ENCODE measurements at regions not wholly inside any gene's neighbourhood (a gene's known extent, or its start where the extent isn't known, plus 50 kb on each side); places are given as distances from the start of the nearest gene placed in this dataset.
"Not testable (repeated sequence)": the region's sequence is repeated elsewhere in the genome, so short reads cannot be mapped to it uniquely, and the experiment has no call there.

- DNase-seq (ENCODE audit: low spot score) (no peak), FAIRE-seq (no peak)
Measured at GRCh38 chr12:9379023-9379742, 171.0 kb upstream of the PZP start.

DNA sequence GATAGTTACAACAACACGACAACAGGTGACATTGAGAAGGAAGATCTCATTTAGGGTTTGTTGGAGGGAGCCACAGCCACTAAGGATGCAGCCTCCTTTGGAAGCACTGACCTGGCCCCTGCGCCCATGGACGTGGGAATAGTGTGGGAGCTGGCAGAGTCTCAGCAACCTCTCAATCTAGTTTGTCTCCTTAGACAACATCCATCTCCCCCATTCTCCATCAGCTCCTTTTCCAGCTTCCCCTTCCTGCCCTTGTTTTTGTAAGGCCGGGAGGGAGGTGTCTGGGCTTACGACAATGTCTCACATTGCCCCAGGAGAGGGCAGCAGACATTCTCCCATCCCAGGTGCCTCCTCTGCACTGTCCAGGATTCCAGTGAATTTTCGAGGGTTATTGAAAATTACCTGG lies 170.2 kb upstream of the PZP start:
- no peak for FAIRE-seq
- DNase-seq (ENCODE audit: low spot score): no peak

- no peak for FAIRE-seq
- DNase-seq (ENCODE audit: low spot score): no peak
Measured at GRCh38 chr12:9372202-9372601, 164.0 kb upstream of the PZP start.

GRCh38 chr12:9367828-9368227 lies 159.6 kb upstream of the PZP start:
- DNase-seq (ENCODE audit: low spot score) (no peak), FAIRE-seq (no peak)

GRCh38 chr12:9367201-9367600 lies 159.0 kb upstream of the PZP start:
- no peak for FAIRE-seq
- DNase-seq (ENCODE audit: low spot score): no peak

DNA sequence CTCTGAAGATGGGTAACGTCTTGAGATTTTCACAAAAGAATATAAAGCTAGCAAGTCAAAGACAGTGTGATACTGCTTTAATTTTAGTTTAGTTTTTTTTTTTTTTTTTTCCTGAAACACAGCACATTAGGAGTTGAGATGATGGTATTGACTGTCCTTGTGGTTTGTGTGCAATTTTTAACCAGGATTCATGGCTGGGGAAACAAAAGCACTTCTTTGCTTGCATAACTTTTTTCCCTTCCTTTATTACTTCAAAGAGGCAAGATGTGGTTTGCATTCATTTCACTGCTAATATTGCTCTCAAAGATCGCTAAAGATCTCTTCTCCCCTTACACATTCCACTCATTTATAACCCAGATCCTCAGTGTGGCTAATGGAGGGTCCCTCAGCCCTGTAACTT lies 157.1 kb upstream of the PZP start:
- FAIRE-seq: no peak
- no peak for DNase-seq (ENCODE audit: low spot score)

- DNase-seq (ENCODE audit: low spot score) (peak; percentile 25), FAIRE-seq (no peak)
Measured at GRCh38 chr12:9364224-9365176, 156.3 kb upstream of the PZP start.

DNA sequence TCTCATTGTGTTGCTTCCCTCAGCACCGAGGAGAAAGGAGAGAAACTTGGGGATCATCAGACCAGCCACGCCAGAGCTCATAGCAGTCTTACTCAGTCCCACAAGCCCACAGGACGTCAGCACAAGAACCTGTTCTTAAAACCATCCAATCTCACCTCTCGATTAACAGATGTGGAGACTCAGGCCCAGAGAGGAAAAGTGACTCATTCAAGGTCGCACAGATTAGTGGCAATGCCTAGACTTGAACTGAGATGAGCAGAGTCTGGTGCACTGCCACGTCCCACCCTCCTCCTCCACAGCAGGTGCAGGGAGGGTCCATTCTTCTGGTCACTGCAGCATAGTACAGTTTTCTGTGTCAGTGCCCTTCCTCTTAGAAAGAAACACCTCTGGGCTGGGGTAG lies 154.9 kb upstream of the PZP start:
- FAIRE-seq (no peak), DNase-seq (ENCODE audit: low spot score) (no peak)

DNA sequence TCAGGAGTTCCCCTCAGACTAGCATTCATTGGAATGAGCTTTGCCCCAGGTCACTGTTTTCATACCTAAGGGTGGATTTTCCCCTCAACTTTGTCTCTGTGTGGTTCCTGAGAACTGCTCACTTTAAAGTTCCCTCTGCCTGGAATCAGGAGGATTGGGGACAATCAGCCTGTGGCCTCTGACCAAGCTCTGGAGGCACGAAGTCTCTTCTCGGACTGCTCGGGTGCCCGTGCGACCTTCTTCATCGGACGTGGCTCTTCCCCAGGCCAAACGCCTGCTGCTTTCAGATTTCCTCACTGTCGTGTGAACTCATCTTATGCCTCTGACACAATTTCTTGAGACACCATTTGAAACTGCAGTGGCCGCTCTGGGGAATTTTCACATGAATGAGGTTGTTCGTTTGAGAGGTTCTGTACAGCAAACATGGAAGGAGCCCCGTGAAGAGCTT lies 153.7 kb upstream of the PZP start:
- no peak for DNase-seq (ENCODE audit: low spot score)
- no peak for FAIRE-seq

DNA sequence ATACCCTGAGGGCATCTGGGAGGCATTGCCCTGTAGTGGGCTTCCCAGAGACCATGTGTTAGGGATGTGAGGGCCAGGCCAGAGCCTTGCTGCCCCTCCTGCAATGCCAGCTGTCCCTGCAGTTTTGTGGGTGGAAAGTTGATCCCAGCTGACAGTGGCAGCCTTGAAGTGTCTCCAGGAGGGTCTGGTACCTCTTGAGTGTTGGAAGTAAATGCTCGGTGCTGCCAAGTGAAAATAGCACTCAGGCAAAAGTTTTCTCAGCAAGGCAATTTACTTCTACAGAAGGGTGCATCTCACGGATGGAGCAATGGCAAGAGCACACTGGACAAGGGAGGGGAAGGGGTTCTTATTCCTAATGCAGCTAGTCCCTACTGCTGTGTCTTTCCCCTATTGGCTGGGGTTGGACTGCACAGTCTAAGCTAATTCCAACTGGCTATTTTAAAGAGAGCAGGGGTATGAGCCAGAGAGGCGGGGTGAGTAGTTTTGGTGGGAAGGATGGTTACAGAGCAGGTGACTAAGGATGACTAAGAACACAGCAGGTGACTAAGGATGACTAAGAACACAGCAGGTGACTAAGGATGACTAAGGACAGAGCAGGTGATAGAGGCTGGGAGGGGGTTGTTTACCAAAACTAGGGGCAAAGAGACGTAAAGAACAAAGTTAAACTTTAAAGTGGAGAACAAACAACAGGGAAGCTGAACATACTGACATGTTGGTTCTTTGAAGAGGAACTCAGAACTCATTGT lies 146.0 kb upstream of the PZP start:
- not testable (repeated sequence) for DNase-seq (ENCODE audit: low spot score); FAIRE-seq

- no peak for DNase-seq (ENCODE audit: low spot score)
- FAIRE-seq: no peak
Measured at GRCh38 chr12:9351136-9351535, 142.9 kb upstream of the PZP start.

DNA sequence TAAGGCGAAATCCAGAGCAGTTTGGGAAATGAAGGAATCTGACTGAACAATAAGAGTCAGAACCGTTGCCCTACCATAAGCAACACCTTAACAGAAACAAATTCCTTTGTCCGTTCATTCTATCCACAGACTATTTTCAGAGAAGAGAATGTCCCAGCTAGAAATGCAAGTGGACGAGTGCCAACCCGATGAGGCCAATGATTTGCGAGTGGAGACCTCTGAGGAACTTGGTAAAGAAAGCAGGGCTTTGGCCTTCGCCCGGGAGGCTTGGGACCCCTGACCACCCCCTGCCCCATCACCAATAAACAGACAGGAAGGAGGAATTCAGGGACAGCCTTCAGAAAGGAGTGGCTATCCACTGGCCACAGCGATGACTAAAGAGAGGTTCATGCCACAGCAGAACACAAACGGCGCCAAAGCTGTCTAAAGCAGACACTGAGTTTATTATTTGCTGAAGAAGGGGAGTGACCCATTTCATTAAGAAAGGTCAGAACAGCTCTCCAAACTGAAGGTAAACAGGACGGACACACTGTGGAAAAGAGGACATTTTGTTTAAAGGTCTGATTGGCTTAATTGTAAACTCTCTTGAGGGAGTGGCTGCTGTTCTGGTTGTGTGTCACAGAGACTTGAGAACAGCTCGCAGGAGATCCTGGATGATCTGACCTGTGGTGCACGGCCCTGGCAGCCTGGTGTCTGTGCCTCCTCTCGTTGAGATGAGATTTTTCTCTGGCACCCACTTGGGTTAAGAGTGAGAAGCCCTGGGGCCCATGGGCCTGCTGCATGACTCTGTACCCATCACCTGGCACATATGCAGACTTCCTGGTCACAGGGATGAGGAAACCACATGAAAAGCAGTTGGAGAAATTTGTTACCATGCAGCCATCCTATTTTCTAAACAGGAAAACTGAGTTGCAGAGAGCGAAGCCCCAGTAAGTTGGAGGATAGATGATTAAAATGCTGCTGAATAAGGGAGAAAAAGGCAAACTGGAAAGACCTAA lies 142.0 kb upstream of the PZP start:
- DNase-seq (ENCODE audit: low spot score) (no peak), FAIRE-seq (no peak)

DNA sequence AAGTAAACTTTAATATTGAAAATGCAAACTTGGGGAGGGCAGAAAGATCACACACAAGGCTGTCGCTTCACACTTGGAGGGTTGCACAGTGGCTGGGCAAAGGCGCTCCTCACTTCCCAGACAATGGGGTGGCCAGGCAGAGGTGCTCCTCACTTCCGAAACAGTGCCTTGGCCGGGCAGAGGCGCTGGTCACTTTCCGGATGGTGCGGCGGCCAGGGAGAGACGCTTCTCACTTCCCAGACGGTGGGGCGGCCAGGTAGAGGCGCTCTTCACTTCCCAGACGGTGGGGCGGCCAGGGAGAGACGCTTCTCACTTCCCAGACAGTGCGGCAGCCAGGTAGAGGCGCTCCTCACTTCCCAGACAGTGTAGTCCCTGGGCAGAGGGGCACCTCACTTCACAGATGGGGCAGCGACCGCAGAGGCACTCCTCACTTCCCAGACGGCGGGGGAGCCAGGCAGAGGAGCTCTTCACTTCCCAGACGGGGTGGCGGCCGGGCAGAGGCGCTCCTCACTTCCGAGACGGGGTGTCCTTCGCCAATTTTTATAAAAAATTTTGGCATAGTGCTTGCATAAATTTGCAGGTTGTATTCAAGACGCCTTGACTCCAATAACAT lies 140.8 kb upstream of the PZP start:
- DNase-seq (ENCODE audit: low spot score) (no peak), FAIRE-seq (no peak)

DNA sequence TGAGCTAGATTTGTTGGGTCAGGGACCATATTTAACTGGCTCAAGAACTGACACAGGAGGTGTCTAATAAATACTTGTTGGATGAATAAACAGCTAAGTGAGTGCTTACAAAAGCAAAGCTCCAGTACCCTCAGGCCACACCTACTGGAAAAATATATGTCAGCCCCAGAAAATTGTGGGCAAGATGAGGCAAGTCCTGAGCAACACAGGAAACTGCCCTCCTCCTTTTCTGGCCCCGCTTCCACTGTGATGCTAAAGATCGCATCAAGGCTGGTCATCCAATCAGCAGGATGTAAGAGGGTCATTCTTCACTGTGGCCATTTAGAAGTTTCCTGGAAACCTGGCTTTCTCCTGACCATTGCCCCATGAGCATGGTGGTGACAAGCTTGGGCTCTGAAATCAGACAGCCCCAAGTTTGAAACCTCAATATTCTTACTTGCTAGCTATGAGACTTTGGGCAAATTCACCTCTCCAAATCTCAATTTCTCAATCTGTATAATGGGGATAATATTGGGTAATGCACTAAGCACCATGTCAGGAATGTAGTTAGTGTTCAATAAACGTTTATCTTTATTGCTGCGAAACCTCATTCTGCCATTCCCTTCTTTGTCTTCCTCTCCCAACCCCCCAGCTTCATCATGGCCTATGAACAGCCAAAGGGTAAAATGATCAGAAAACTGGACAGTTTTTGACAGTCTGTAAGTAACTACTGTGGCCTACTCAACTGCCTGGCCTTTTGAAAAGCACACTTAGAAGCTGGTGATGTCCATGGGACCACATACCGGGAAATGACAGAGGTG lies 139.3 kb upstream of the PZP start:
- DNase-seq (ENCODE audit: low spot score): no peak
- FAIRE-seq: no peak

DNA sequence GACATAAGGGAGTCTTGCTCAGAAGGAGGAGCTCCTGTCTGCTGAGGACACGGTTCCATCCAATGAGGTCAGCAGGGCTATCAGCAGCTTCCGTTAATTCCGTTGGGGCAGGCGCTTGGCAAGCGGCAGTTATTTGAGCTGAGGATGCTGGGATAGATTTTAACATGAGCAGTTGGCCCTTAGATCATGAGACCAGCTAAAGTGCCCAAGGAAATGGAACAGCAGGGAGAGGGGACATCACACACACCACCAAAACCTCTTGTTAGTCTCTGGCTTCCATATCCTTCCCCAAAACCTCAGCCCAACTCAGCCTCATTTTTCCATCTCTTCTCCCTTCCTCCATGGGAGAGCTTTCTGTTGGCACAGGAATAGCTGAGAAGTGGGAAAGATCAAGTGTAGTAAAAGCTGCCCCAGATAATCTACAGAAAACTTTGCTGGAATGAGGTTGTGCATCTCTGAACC lies 138.7 kb upstream of the PZP start:
- FAIRE-seq: no peak
- DNase-seq (ENCODE audit: low spot score): no peak

GRCh38 chr12:9345171-9345570 lies 137.0 kb upstream of the PZP start:
- FAIRE-seq (no peak), DNase-seq (ENCODE audit: low spot score) (no peak)

DNA sequence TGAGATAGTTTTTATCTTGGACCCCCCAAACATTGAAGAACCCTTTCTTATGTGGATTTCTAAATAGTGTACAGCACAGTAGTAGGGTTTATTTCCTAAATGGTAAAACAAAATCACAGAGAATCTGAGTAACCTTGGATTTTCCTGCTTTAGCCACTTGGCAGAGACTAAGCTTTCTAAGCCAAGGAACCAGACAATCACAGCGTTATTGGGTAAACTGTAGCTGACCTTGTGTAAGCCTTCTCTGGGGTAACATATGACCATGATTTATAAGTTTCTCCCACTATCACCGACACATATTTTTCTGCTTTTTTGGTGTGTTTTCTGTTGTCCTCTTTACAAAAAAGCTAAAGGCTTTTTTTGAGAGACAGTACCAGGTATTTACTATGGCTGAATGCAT lies 136.3 kb upstream of the PZP start:
- no peak for DNase-seq (ENCODE audit: low spot score)
- FAIRE-seq: no peak

GRCh38 chr12:9343731-9344130 lies 135.5 kb upstream of the PZP start:
- no peak for DNase-seq (ENCODE audit: low spot score)
- FAIRE-seq: no peak

DNA sequence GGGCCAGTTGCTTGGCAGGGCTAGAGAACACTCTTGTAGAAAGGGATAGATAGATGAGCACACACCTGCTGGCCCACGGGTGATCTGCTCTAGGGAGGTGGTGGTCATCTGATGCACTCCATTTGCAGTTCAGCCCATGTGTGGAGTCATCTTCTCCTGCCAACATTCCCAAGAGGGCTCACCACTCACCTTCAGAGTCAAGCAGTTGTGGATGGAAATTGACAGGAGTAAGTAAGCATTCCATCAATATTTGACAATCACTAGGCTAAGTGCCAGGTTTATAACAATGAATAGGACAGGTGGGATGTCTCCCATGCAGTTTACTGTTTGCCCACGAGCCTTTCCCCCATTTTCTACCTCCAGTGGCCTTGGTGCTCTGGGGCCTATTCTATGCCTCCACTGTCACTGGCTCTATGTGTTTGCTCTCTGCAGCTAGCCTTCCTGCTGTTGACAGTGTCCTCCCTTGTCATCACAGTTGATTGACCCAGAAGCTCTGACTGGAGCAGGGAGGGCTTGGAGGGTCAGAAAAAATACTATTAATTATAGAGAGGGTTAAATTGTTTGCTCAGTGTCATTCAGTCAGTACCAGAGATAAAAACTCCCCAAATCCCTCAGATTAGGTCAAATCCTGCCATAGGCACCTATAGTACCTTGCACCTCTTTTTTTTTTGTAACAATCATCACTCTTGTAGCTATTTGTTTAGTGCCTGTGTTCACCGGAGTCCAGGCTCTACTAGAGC lies 134.6 kb upstream of the PZP start:
- no peak for DNase-seq (ENCODE audit: low spot score)
- no peak for FAIRE-seq

Data from RCC 7860 (cell line).